Testis (tissue), 2 donors: ENCODE measurements at regions not wholly inside any gene's neighbourhood (a gene's known extent, or its start where the extent isn't known, plus 50 kb on each side); places are given as distances from the start of the nearest gene placed in this dataset.

Experiments
- CTCF ChIP-seq, 3 experiments: fragments of 450-650 bp in 2 of 3; fragments of 200-600 bp in 1 of 3; sonication (generic) in 1 of 3; IDR thresholded peaks; one replicate each; pipeline ENCODE4 v1.5.1; 2016 to 2019; ENCODE audit warnings: antibody characterized with exemption in 3 of 3, mild to moderate bottlenecking in 2 of 3, moderate library complexity in 1 of 3
- POLR2A ChIP-seq: fragments of 450-650 bp; IDR thresholded peaks from one replicate; pipeline ENCODE4 v1.6.1; 2017; ENCODE audit warnings: antibody characterized with exemption, mild to moderate bottlenecking, moderate library complexity

GRCh38 chr4:123954220-123954619 lies 557.6 kb downstream of the SPRY1 start:
- TF ChIP-seq CTCF (IDR thresholded peaks at IDR 0.05) (no peak), POLR2A (no peak)
